Left lobe of liver (tissue), 2 donors: ENCODE measurements at regions not wholly inside any gene's neighbourhood (a gene's known extent, or its start where the extent isn't known, plus 50 kb on each side); places are given as distances from the start of the nearest gene placed in this dataset.
"Not testable (repeated sequence)": the region's sequence is repeated elsewhere in the genome, so short reads cannot be mapped to it uniquely, and the experiment has no call there.

ENCODE experiments used
- ATAC-seq: fragments of 200-7000 bp; cut with Tn5 transposase; one replicate; pipeline ENCODE4 v1.9.1; 2020; ENCODE audit warnings: mild to moderate bottlenecking, moderate library complexity
- DNase-seq: peaks from one replicate; pipeline ENCODE4 v3.0.0-alpha.2; 2020; ENCODE audit warnings: low spot score
- donor health status: DM: no; HTN: no; CAD: no; lungs with moderate emphysema.
- donor health status: DM: no; HTN: yes; CAD: no.

GRCh38 chrX:46036508-46036907 is 508.7 kb downstream of the ZNF674 start:
- DNase-seq (no peak), ATAC-seq (no peak)

GRCh38 chrX:46034868-46035267 is 510.4 kb downstream of the ZNF674 start:
- DNase-seq = no peak
- no peak for ATAC-seq

GRCh38 chrX:46029777-46030176 is 515.4 kb downstream of the ZNF674 start:
- ATAC-seq = no peak

GRCh38 chrX:46016296-46016695 is 528.9 kb downstream of the ZNF674 start:
- ATAC-seq (no peak), DNase-seq (no peak)

More at GRCh38 chrX:46029777-46030176, 515.4 kb downstream of the ZNF674 start:
- DNase-seq = no peak

GRCh38 chrX:46015653-46016052 is 529.6 kb downstream of the ZNF674 start:
- ATAC-seq = no peak
- no peak for DNase-seq

GRCh38 chrX:45992402-45993123 is 552.7 kb downstream of the ZNF674 start:
- DNase-seq = no peak
- no peak for ATAC-seq

- ATAC-seq (no peak), DNase-seq (no peak)
Measured at GRCh38 chrX:45986971-45987370, 558.2 kb downstream of the ZNF674 start.

- ATAC-seq = no peak
Measured at GRCh38 chrX:45986081-45986480, 559.1 kb downstream of the ZNF674 start.

GRCh38 chrX:45982958-45983727 is 562.1 kb downstream of the ZNF674 start:
- not testable (repeated sequence) for ATAC-seq, DNase-seq

More at GRCh38 chrX:45986081-45986480, 559.1 kb downstream of the ZNF674 start:
- no peak for DNase-seq

- no peak for ATAC-seq
Measured at GRCh38 chrX:45980726-45981125, 564.5 kb downstream of the ZNF674 start.

GRCh38 chrX:45975633-45976032 is 569.6 kb downstream of the ZNF674 start:
- DNase-seq = no peak
- ATAC-seq = no peak

More at GRCh38 chrX:45980726-45981125, 564.5 kb downstream of the ZNF674 start:
- no peak for DNase-seq

- DNase-seq = no peak
- no peak for ATAC-seq
Measured at GRCh38 chrX:45972636-45973035, 572.6 kb downstream of the ZNF674 start.

- no peak for ATAC-seq
- no peak for DNase-seq
Measured at GRCh38 chrX:45959567-45959966, 585.7 kb downstream of the ZNF674 start.

GRCh38 chrX:45956191-45956870 is 588.9 kb downstream of the ZNF674 start:
- DNase-seq = no peak
- ATAC-seq = no peak

- ATAC-seq = no peak
- DNase-seq = no peak
Measured at GRCh38 chrX:45955661-45956060, 589.6 kb downstream of the ZNF674 start.

- ATAC-seq (no peak), DNase-seq (no peak)
Measured at GRCh38 chrX:45954026-45954425, 591.2 kb downstream of the ZNF674 start.

GRCh38 chrX:45952030-45952429 is 593.2 kb downstream of the ZNF674 start:
- DNase-seq (no peak), ATAC-seq (no peak)

- no peak for ATAC-seq
- DNase-seq = no peak
Measured at GRCh38 chrX:45935408-45935807, 609.8 kb downstream of the ZNF674 start.

- ATAC-seq (no peak), DNase-seq (no peak)
Measured at GRCh38 chrX:45912316-45912715, 632.9 kb downstream of the ZNF674 start.

- DNase-seq (no peak), ATAC-seq (no peak)
Measured at GRCh38 chrX:45907786-45908185, 637.4 kb downstream of the ZNF674 start.

- DNase-seq (no peak), ATAC-seq (no peak)
Measured at GRCh38 chrX:45903781-45904201, 641.4 kb downstream of the ZNF674 start.
